Parathyroid adenoma (tissue), 2 donors: ENCODE measurements at regions not wholly inside any gene's neighbourhood (a gene's known extent, or its start where the extent isn't known, plus 50 kb on each side); places are given as distances from the start of the nearest gene placed in this dataset.

Experiments used
- H2AFZ ChIP-seq: fragments of 300-600 bp; sonication (generic); one replicate; pipeline ENCODE4 v1.7.0; 2017; ENCODE audit warnings: antibody characterized with exemption, mild to moderate bottlenecking
- H3K27ac ChIP-seq: fragments of 300-600 bp; sonication (generic); one replicate; pipeline ENCODE4 v1.7.0; 2017
- H3K27me3 ChIP-seq: fragments of 300-600 bp; sonication (generic); one replicate; pipeline ENCODE4 v1.7.0; 2017; ENCODE audit warnings: low read length; ENCODE audit not compliant: control insufficient read depth, insufficient read depth
- H3K36me3 ChIP-seq: fragments of 300-600 bp; sonication (generic); one replicate; pipeline ENCODE4 v1.7.0; 2017; ENCODE audit warnings: low read length; ENCODE audit not compliant: control insufficient read depth, insufficient read depth
- H3K4me1 ChIP-seq: fragments of 300-600 bp; sonication (generic); one replicate; pipeline ENCODE4 v1.7.0; 2017; ENCODE audit warnings: control low read depth
- H3K4me2 ChIP-seq: fragments of 300-600 bp; sonication (generic); one replicate; pipeline ENCODE4 v1.7.0; 2017; ENCODE audit warnings: low read length
- H3K4me3 ChIP-seq: fragments of 300-600 bp; sonication (generic); one replicate; pipeline ENCODE4 v1.7.0; 2017; ENCODE audit warnings: low read depth, low read length
- H3K79me2 ChIP-seq: fragments of 300-600 bp; sonication (generic); one replicate; pipeline ENCODE4 v1.7.0; 2017; ENCODE audit warnings: control low read depth
- H3K9ac ChIP-seq: fragments of 300-600 bp; sonication (generic); one replicate; pipeline ENCODE4 v1.7.0; 2017; ENCODE audit warnings: mild to moderate bottlenecking
- H3K9me3 ChIP-seq: fragments of 300-600 bp; sonication (generic); one replicate; pipeline ENCODE4 v1.7.0; 2017; ENCODE audit warnings: low read length; ENCODE audit not compliant: control insufficient read depth
- CTCF ChIP-seq: fragments of 300-600 bp; sonication (generic); IDR thresholded peaks from one replicate; pipeline ENCODE4 v1.7.0; 2017; ENCODE audit warnings: antibody characterized with exemption, mild to moderate bottlenecking
- donor health status: primary hyperparathyroidism.

- no peak overlapping the region for H3K4me2 ChIP-seq
- no peaks in the 10 kb centered on the region for H3K36me3 ChIP-seq
- TF ChIP-seq CTCF, result no peak
- no peak overlapping the region for H2AFZ ChIP-seq
- H3K9me3 ChIP-seq, result no peaks in the 10 kb centered on the region
- no peak overlapping the region for H3K4me3 ChIP-seq
- no peaks in the 10 kb centered on the region for H3K4me1 ChIP-seq
- H3K27ac ChIP-seq, result no peak overlapping the region
- no peaks in the 10 kb centered on the region for H3K79me2 ChIP-seq
- no peaks in the 10 kb centered on the region for H3K27me3 ChIP-seq
- no peak overlapping the region for H3K9ac ChIP-seq
Observed at GRCh38 chr13:67568205-67568604, 338.1 kb upstream of the PCDH9 start.

DNA sequence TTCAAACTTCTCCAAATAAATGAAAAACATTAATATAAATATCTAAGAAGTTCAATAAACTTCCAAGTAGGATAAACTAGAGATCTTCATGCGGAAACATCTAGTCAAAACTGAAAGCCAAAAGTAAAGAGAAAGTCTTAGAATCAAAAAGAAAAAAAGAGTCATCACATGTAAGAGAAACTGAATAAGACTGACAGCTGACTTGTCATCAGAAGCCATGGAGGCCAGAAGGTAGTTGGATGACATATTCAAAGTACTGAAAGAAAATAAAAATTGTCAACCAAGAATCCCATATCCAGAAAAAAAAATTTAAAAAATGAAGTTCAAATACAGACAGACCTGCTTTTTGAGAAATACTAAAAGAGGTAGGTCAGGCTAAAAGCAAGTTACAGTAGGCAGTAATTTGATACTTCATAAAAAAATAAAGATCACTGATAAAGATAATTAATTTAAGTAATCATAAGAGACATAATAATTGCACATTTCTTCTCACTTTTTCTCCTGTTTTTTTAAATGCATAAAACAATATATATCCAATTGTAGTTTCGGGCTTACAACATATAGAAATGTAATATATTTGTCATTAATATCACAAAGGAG lies 327.6 kb upstream of the PCDH9 start:
- Histone ChIP-seq H3K9ac (no peak overlapping the region), H2AFZ (no peak overlapping the region), H3K4me2 (no peak overlapping the region), H3K9me3 (no peaks in the 10 kb centered on the region), H3K4me3 (no peak overlapping the region), H3K4me1 (no peaks in the 10 kb centered on the region), H3K27ac (no peak overlapping the region), H3K36me3 (no peaks in the 10 kb centered on the region), H3K27me3 (no peaks in the 10 kb centered on the region), H3K79me2 (no peaks in the 10 kb centered on the region)
- no peak for TF ChIP-seq CTCF

- no peaks in the 10 kb centered on the region for H3K36me3 ChIP-seq
- H3K79me2 ChIP-seq, result no peaks in the 10 kb centered on the region
- no peaks in the 10 kb centered on the region for H3K27me3 ChIP-seq
- no peaks in the 10 kb centered on the region for H3K4me1 ChIP-seq
- no peak for TF ChIP-seq CTCF
- no peak overlapping the region for H3K27ac ChIP-seq
- no peak overlapping the region for H3K4me3 ChIP-seq
- no peak overlapping the region for H2AFZ ChIP-seq
- H3K4me2 ChIP-seq, result no peak overlapping the region
- H3K9ac ChIP-seq, result no peak overlapping the region
- no peaks in the 10 kb centered on the region for H3K9me3 ChIP-seq
Observed at GRCh38 chr13:67557118-67557517, 327.0 kb upstream of the PCDH9 start.

DNA sequence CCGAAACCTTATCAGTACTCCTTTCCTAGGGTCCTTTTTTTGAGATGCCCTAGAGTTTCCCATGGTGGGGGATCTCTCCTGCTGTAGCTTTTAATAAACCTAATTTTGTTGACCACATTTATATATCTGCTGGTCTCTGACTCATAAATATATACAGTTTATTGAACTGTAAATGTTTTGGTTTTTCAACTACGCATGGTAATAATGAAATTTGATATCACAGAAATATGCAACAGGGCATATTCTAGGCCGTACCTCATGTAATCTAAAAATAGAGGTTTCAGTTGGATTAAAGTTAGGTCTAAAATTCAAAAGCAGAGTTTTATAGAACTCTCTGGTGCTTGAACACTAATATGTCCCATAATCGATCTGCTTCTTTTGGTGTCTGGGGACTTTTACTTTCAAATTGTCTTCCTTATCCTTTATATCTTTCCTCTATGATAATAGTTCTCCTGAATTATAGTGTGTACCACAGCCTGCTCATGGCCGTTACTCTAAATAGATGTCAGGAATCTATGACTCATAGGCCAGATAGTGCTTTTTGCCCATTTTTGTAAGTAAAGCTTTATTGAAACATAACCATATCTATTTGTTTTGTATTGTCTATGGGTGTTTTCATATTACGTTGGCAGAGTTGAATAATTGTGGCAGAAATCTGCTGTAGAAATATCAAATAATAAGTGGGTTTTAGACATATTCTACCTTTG lies 324.8 kb upstream of the PCDH9 start:
- Histone ChIP-seq H3K4me1 (no peaks in the 10 kb centered on the region), H2AFZ (no peak overlapping the region), H3K79me2 (no peaks in the 10 kb centered on the region), H3K4me3 (no peak overlapping the region), H3K9ac (no peak overlapping the region), H3K4me2 (no peak overlapping the region), H3K36me3 (no peaks in the 10 kb centered on the region), H3K27me3 (no peaks in the 10 kb centered on the region), H3K9me3 (no peaks in the 10 kb centered on the region), H3K27ac (no peak overlapping the region)
- no peak for TF ChIP-seq CTCF

DNA sequence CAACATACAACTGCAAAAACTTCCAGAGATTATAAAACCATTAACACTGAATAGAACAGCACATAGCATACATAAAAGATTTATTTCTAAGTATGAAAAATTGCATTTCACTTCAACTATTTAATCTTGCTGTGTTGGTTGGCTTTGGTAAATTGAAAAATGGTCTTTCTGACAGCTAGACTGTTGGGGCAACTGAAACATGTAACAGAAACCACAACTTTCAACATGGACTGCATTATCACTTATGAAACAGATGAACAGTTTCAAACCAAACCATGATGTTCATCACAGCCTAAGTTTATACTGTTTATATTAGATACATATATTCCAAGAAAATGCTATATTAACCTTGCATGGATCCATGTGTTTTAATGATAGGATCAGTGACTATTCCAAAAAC lies 324.1 kb upstream of the PCDH9 start:
- Histone ChIP-seq H2AFZ (no peak overlapping the region), H3K9me3 (no peaks in the 10 kb centered on the region), H3K27ac (no peak overlapping the region), H3K4me1 (no peaks in the 10 kb centered on the region), H3K4me3 (no peak overlapping the region), H3K9ac (no peak overlapping the region), H3K36me3 (no peaks in the 10 kb centered on the region), H3K79me2 (no peaks in the 10 kb centered on the region), H3K27me3 (no peaks in the 10 kb centered on the region), H3K4me2 (no peak overlapping the region)
- no peak for TF ChIP-seq CTCF
